IMR-90 (cell line): ENCODE measurements at regions not wholly inside any gene's neighbourhood (a gene's known extent, or its start where the extent isn't known, plus 50 kb on each side); places are given as distances from the start of the nearest gene placed in this dataset.

Source experiments
- ATAC-seq: fragments of 200-7000 bp; cut with Tn5 transposase; 2 replicates; pipeline ENCODE4 v1.9.1; 2020; ENCODE audit warnings: low read depth, mild to moderate bottlenecking, moderate library complexity
- BruUV-seq: library from RNA; stranded (reverse); fragments of 400-500 nt; replicated peaks from 2 replicates; lab custom pipeline; 2021; lab: Mats Ljungman, UMichigan
- CTCF ChIA-PET: fragments of 300-600 bp; formaldehyde crosslinking; extraction: SDS; loops from one replicate; lab custom pipeline; 2021; ENCODE audit warnings: antibody characterized with exemption; lab: Yijun Ruan, JAX
- POLR2A ChIA-PET: fragments of 300-600 bp; sonication (Branson Sonifier 250); formaldehyde crosslinking; loops from one replicate; lab custom pipeline; 2022; ENCODE audit warnings: antibody characterized with exemption; ENCODE audit not compliant: unreplicated experiment; lab: Charles Lee
- DNase-seq: peaks from one replicate; pipeline ENCODE4 v3.0.0; 2013
- H2AFZ ChIP-seq: replicated peaks from 2 replicates; pipeline ENCODE3; 2013; ENCODE audit warnings: low read length, mild to moderate bottlenecking; ENCODE audit not compliant: poor library complexity
- H2AK5ac ChIP-seq: 2 replicates; pipeline ENCODE4 v1.6.1; 2013; ENCODE audit warnings: low read depth, low read length, inconsistent platforms
- H2AK9ac ChIP-seq: replicated peaks from 2 replicates; pipeline ENCODE3; 2013; ENCODE audit warnings: mild to moderate bottlenecking, low read depth, low read length, moderate library complexity; ENCODE audit not compliant: poor library complexity
- H2BK120ac ChIP-seq: 2 replicates; pipeline ENCODE4 v1.6.1; 2013; ENCODE audit warnings: low read depth, low read length, inconsistent platforms
- H2BK15ac ChIP-seq: 3 replicates; pipeline ENCODE4 v1.6.1; 2013; ENCODE audit warnings: low read depth, low read length, inconsistent platforms
- H2BK20ac ChIP-seq: 2 replicates; pipeline ENCODE4 v1.6.1; 2013; ENCODE audit warnings: low read depth, mild to moderate bottlenecking, inconsistent platforms, low read length, moderate library complexity
- H2BK5ac ChIP-seq: 2 replicates; pipeline ENCODE4 v1.6.1; 2013; ENCODE audit warnings: mild to moderate bottlenecking, low read depth, low read length, inconsistent platforms; ENCODE audit not compliant: poor library complexity, severe bottlenecking
- H3K14ac ChIP-seq: replicated peaks from 2 replicates; pipeline ENCODE4 v1.6.1; 2013; ENCODE audit warnings: low read depth, low read length, inconsistent platforms
- H3K18ac ChIP-seq: 2 replicates; pipeline ENCODE4 v1.6.1; 2013; ENCODE audit warnings: low read depth, low read length, control low read depth
- H3K23ac ChIP-seq: 2 replicates; pipeline ENCODE4 v1.6.1; 2013; ENCODE audit warnings: low read depth, low read length, inconsistent platforms
- H3K27ac ChIP-seq: 2 replicates; pipeline ENCODE4 v1.5.1; 2013; ENCODE audit warnings: mild to moderate bottlenecking, control low read depth, low read length; ENCODE audit not compliant: insufficient read depth
- H3K27me3 ChIP-seq: 2 replicates; pipeline ENCODE4 v1.6.1; 2013; ENCODE audit warnings: low read length; ENCODE audit not compliant: control insufficient read depth, insufficient read depth
- H3K36me3 ChIP-seq: 2 replicates; pipeline ENCODE4 v1.6.1; 2013; ENCODE audit warnings: low read length, mixed read lengths; ENCODE audit not compliant: control insufficient read depth, insufficient read depth
- H3K4ac ChIP-seq: 2 replicates; pipeline ENCODE4 v1.6.1; 2013; ENCODE audit warnings: low read depth, low read length, inconsistent platforms
- H3K4me1 ChIP-seq: 2 replicates; pipeline ENCODE4 v1.6.1; 2013; ENCODE audit warnings: low read length, mixed read lengths; ENCODE audit not compliant: control insufficient read depth, insufficient read depth
- H3K4me2 ChIP-seq: 2 replicates; pipeline ENCODE4 v1.6.1; 2013; ENCODE audit warnings: low read depth, mild to moderate bottlenecking, control low read depth, low read length, moderate library complexity
- H3K4me3 ChIP-seq: 2 replicates; pipeline ENCODE4 v1.5.1; 2013; ENCODE audit warnings: low read depth, mild to moderate bottlenecking, control low read depth, low read length, moderate library complexity; ENCODE audit not compliant: insufficient read depth
- H3K56ac ChIP-seq: 2 replicates; pipeline ENCODE4 v1.6.1; 2013; ENCODE audit warnings: low read length, inconsistent platforms; ENCODE audit not compliant: insufficient read depth; ENCODE audit errors: extremely low read depth
- H3K79me1 ChIP-seq, 2 experiments: 2 replicates each; pipeline ENCODE4 v1.6.1; 2013; ENCODE audit warnings: low read length in 2 of 2, inconsistent platforms in 1 of 2, low read depth in 1 of 2
- H3K9ac ChIP-seq: 2 replicates; pipeline ENCODE4 v1.6.1; 2013; ENCODE audit warnings: low read depth, low read length, control low read depth
- H3K9me1 ChIP-seq: 2 replicates; pipeline ENCODE4 v1.6.1; 2013; ENCODE audit warnings: low read length, inconsistent platforms; ENCODE audit not compliant: insufficient read depth
- H3K9me3 ChIP-seq: 2 replicates; pipeline ENCODE4 v1.6.1; 2013; ENCODE audit warnings: low read length; ENCODE audit not compliant: control insufficient read depth, insufficient read depth
- H4K20me1 ChIP-seq: 2 replicates; pipeline ENCODE4 v1.6.1; 2013; ENCODE audit warnings: low read length, inconsistent platforms; ENCODE audit not compliant: insufficient read depth
- H4K5ac ChIP-seq: 2 replicates; pipeline ENCODE4 v1.6.1; 2013; ENCODE audit warnings: mild to moderate bottlenecking, low read depth, low read length, control low read depth
- H4K8ac ChIP-seq, 2 experiments: 2 replicates each; pipeline ENCODE4 v1.6.1; 2013; ENCODE audit warnings: low read depth in 2 of 2, low read length in 2 of 2, control low read depth in 1 of 2, inconsistent platforms in 1 of 2
- H4K91ac ChIP-seq: 2 replicates; pipeline ENCODE4 v1.6.1; 2013; ENCODE audit warnings: low read depth, low read length, inconsistent platforms; ENCODE audit not compliant: insufficient read depth
- BHLHE40 ChIP-seq: fragments of 150-350 bp; IDR thresholded peaks from 2 replicates; pipeline ENCODE4 v1.6.1; 2016; ENCODE audit warnings: mild to moderate bottlenecking, low read depth, low read length
- CHD1 ChIP-seq: IDR thresholded peaks from 2 replicates; pipeline ENCODE4 v1.6.1; 2012; ENCODE audit warnings: low read depth, low read length, improper control_type of control experiment
- FOS ChIP-seq: fragments of 150-350 bp; IDR thresholded peaks from 2 replicates; pipeline ENCODE4 v1.6.1; 2016; ENCODE audit warnings: low read depth, low read length
- MAZ ChIP-seq: IDR thresholded peaks from 2 replicates; pipeline ENCODE4 v1.6.1; 2012; ENCODE audit warnings: low read depth, mild to moderate bottlenecking, low read length, improper control_type of control experiment, moderate library complexity, borderline replicate concordance
- RCOR1 ChIP-seq: IDR thresholded peaks from 2 replicates; pipeline ENCODE4 v1.6.1; 2012; ENCODE audit warnings: mild to moderate bottlenecking, low read length, improper control_type of control experiment; ENCODE audit not compliant: insufficient replicate concordance
- RFX5 ChIP-seq: IDR thresholded peaks from 2 replicates; pipeline ENCODE4 v1.8.0; 2012; ENCODE audit warnings: low read depth, mild to moderate bottlenecking, low read length, moderate library complexity
- WGBS, 2 experiments: methylation state at CpG; one replicate each; pipeline versions ENCODE4 v1.1.5 to v1.1.7; 2013; ENCODE audit warnings: missing lambda C conversion rate in 2 of 2; ENCODE audit not compliant: insufficient read length in 1 of 2; ENCODE audit errors: extremely low coverage in 2 of 2; 5-methylcytosine and 5-hydroxymethylcytosine counted together
- dilution Hi-C: fragments of 300-500 bp; cut with HindIII; formaldehyde crosslinking; loops from one replicate; pipeline ENCODE4 v1.14.3; 2018; ENCODE audit warnings: low sequenced_read_pairs; ENCODE audit not compliant: unreplicated experiment
- in situ Hi-C: fragments of 300-500 bp; cut with MboI; formaldehyde crosslinking; loops from 3 replicates; pipeline ENCODE4 v1.14.3; 2019; ENCODE audit warnings: low sequenced_read_pairs, inconsistent platforms, mixed read lengths
- intact Hi-C: fragments of 100-400 bp; cut with micrococcal nuclease; formaldehyde crosslinking; loops from 2 replicates; pipeline ENCODE4 v1.10.0; 2022
- TF ChIP-seq, protein P1 (sequence below): conservative IDR thresholded peaks from 2 replicates; pipeline ENCODE4 v1.5.1; 2012; ENCODE audit warnings: mild to moderate bottlenecking, low read depth, low read length, improper control_type of control experiment
- TF ChIP-seq, protein P2 (sequence below): fragments of 150-350 bp; IDR thresholded peaks from 2 replicates; pipeline ENCODE4 v1.6.1; 2017; ENCODE audit warnings: mild to moderate bottlenecking, antibody characterized with exemption, low read length, low read depth
- TF ChIP-seq, protein P3 (sequence below): fragments of 150-350 bp; IDR thresholded peaks from 2 replicates; pipeline ENCODE4 v1.6.1; 2016; ENCODE audit warnings: low read depth, mild to moderate bottlenecking, low read length, moderate library complexity, borderline replicate concordance

- Histone ChIP-seq H2BK15ac (no peak overlapping the region), H3K9me3 (no peaks in the 10 kb centered on the region), H2BK120ac (no peak overlapping the region), H3K4ac (no peak overlapping the region), H2BK5ac (no peak overlapping the region), H3K14ac (no peak overlapping the region), H4K8ac (no peak overlapping the region), H3K9me1 (no peaks in the 10 kb centered on the region), H4K20me1 (no peaks in the 10 kb centered on the region), H4K91ac (no peak overlapping the region), H3K56ac (no peak overlapping the region), H3K36me3 (no peaks in the 10 kb centered on the region), H3K4me2 (no peak overlapping the region), H3K4me3 (no peak overlapping the region), H2AFZ (no peak overlapping the region), H2BK20ac (no peak overlapping the region), H3K9ac (no peak overlapping the region), H3K79me1 (no peaks in the 10 kb centered on the region), H2AK5ac (no peak overlapping the region), H3K27me3 (no peaks in the 10 kb centered on the region; the same call in 1 of the 2 replicates), H2AK9ac (no peak overlapping the region), H4K5ac (no peak overlapping the region), H3K23ac (no peak overlapping the region), H3K27ac (no peak overlapping the region), H3K4me1 (no peaks in the 10 kb centered on the region), H3K18ac (no peak overlapping the region)
- TF ChIP-seq RCOR1 (no peak), BHLHE40 (no peak), CHD1 (no peak), MAZ (no peak), FOS (no peak), RFX5 (no peak)
- TF ChIP-seq, protein P1, sequence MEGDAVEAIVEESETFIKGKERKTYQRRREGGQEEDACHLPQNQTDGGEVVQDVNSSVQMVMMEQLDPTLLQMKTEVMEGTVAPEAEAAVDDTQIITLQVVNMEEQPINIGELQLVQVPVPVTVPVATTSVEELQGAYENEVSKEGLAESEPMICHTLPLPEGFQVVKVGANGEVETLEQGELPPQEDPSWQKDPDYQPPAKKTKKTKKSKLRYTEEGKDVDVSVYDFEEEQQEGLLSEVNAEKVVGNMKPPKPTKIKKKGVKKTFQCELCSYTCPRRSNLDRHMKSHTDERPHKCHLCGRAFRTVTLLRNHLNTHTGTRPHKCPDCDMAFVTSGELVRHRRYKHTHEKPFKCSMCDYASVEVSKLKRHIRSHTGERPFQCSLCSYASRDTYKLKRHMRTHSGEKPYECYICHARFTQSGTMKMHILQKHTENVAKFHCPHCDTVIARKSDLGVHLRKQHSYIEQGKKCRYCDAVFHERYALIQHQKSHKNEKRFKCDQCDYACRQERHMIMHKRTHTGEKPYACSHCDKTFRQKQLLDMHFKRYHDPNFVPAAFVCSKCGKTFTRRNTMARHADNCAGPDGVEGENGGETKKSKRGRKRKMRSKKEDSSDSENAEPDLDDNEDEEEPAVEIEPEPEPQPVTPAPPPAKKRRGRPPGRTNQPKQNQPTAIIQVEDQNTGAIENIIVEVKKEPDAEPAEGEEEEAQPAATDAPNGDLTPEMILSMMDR, result no peak
- TF ChIP-seq, protein P2, sequence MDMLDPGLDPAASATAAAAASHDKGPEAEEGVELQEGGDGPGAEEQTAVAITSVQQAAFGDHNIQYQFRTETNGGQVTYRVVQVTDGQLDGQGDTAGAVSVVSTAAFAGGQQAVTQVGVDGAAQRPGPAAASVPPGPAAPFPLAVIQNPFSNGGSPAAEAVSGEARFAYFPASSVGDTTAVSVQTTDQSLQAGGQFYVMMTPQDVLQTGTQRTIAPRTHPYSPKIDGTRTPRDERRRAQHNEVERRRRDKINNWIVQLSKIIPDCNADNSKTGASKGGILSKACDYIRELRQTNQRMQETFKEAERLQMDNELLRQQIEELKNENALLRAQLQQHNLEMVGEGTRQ, result no peak
- TF ChIP-seq, protein P3, sequence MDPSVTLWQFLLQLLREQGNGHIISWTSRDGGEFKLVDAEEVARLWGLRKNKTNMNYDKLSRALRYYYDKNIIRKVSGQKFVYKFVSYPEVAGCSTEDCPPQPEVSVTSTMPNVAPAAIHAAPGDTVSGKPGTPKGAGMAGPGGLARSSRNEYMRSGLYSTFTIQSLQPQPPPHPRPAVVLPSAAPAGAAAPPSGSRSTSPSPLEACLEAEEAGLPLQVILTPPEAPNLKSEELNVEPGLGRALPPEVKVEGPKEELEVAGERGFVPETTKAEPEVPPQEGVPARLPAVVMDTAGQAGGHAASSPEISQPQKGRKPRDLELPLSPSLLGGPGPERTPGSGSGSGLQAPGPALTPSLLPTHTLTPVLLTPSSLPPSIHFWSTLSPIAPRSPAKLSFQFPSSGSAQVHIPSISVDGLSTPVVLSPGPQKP, result no peak
- no TSS peak for BruUV-seq
- intact Hi-C loops, result no loop called here
- 29% methylated on average over 1 of the region's 10 CpGs; no CpG with 5 or more reads in 1 of the 2 experiments for WGBS, 2 experiments
- DNase-seq, result no peak
- ATAC-seq, result no peak
- ChIA-PET POLR2A (no interaction called here), CTCF (no interaction called here)
- dilution Hi-C loops, result no loop called here
- in situ Hi-C loops, result no loop called here
Observed at GRCh38 chr17:79323566-79323965, 248.9 kb downstream of the ENGASE start.
